ENCODE measurements at regions not wholly inside any gene's neighbourhood (a gene's known extent, or its start where the extent isn't known, plus 50 kb on each side); places are given as distances from the start of the nearest gene placed in this dataset.

DNA sequence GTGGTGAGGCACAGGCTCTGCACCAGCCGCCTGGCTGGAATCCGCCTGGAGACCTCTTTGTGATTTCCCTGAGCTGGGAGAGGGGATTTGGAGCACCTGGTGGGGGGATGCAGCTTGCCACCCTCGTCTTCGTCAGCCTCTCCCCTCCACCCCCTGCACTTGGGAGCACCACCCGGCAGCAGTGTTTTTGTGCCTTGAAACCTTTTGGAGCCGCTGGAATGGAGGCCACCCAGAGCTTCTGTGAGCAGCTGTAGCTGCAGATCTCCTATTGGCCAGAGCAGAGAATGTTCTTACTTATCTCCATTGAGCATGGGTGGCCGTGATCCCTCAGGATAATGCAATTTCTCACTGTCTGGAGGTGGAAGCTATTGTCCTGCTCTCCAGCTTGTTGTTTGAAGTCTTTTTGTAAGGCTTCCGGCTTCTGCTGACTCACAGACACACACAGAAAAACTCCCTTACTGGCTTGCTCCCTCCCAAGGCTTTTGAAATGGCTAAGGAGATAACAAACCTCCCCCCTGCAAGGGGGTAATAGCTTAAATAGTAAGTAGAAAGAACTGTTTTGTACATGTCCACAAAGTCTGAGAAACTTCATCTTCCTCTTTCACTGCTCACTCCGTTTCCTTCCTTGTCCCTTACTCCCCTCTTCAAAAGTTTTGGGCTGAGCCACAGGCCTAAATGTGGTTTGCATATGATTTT lies 271.2 kb downstream of the PRL start:
- TF ChIP-seq, protein P1, sequence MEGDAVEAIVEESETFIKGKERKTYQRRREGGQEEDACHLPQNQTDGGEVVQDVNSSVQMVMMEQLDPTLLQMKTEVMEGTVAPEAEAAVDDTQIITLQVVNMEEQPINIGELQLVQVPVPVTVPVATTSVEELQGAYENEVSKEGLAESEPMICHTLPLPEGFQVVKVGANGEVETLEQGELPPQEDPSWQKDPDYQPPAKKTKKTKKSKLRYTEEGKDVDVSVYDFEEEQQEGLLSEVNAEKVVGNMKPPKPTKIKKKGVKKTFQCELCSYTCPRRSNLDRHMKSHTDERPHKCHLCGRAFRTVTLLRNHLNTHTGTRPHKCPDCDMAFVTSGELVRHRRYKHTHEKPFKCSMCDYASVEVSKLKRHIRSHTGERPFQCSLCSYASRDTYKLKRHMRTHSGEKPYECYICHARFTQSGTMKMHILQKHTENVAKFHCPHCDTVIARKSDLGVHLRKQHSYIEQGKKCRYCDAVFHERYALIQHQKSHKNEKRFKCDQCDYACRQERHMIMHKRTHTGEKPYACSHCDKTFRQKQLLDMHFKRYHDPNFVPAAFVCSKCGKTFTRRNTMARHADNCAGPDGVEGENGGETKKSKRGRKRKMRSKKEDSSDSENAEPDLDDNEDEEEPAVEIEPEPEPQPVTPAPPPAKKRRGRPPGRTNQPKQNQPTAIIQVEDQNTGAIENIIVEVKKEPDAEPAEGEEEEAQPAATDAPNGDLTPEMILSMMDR (IDR thresholded peaks at IDR 0.05), result no peak
- TF ChIP-seq POLR2A (IDR thresholded peaks at IDR 0.05), result no peak
- no peak for TF ChIP-seq POLR2AphosphoS5 (IDR thresholded peaks at IDR 0.05)

Data from breast epithelium (tissue), 3 donors.